Brain microvascular endothelial cell (primary cell): ENCODE measurements at regions not wholly inside any gene's neighbourhood (a gene's known extent, or its start where the extent isn't known, plus 50 kb on each side); places are given as distances from the start of the nearest gene placed in this dataset.
A peak's percentile ranks its signal among the peaks of the same experiment; 100 is the strongest.

Experiments
- DNase-seq: peaks from one replicate; pipeline ENCODE4 v3.0.0-alpha.2; 2020
- H3K27ac ChIP-seq: fragments of 250-450 bp; sonication (Bioruptor Pico); 2 replicates; pipeline ENCODE4 v1.5.1; 2020; ENCODE audit warnings: mild to moderate bottlenecking, moderate library complexity
- H3K27me3 ChIP-seq: fragments of 250-450 bp; sonication (Bioruptor Pico); replicated peaks from 2 replicates; pipeline ENCODE4 v1.5.1; 2020; ENCODE audit warnings: mild to moderate bottlenecking
- H3K36me3 ChIP-seq: fragments of 250-450 bp; sonication (Bioruptor Pico); replicated peaks from 2 replicates; pipeline ENCODE4 v1.5.1; 2020; ENCODE audit warnings: mild to moderate bottlenecking
- H3K4me3 ChIP-seq: 2 replicates; pipeline ENCODE4 v1.5.1; 2011; ENCODE audit warnings: low read depth, mild to moderate bottlenecking, control low read depth, low read length, moderate library complexity
- CTCF ChIP-seq: IDR thresholded peaks from 2 replicates; pipeline ENCODE4 v1.5.1; 2011; ENCODE audit warnings: low read depth, mild to moderate bottlenecking, moderate library complexity, low read length, control low read depth, inconsistent platforms; ENCODE audit errors: missing control alignments
- in situ Hi-C: cut with HindIII; loops from 2 replicates; pipeline ENCODE4 v1.10.0; 2017; ENCODE audit warnings: low sequenced_read_pairs, low pct_ligation_motif_present

GRCh38 chr14:30225176-30225575 lies 297.5 kb upstream of the PRKD1 start:
- peak; percentile 8 for DNase-seq
- no peak for TF ChIP-seq CTCF
- Histone ChIP-seq H3K27me3 (no peaks in the 10 kb centered on the region), H3K4me3 (no peak overlapping the region), H3K27ac (no peak overlapping the region), H3K36me3 (no peaks in the 10 kb centered on the region)
- in situ Hi-C loops, result no loop called here

GRCh38 chr14:30227436-30227835 lies 299.8 kb upstream of the PRKD1 start:
- no peaks in the 10 kb centered on the region for H3K36me3 ChIP-seq
- no peak overlapping the region for H3K27ac ChIP-seq
- in situ Hi-C loops, result no loop called here
- TF ChIP-seq CTCF, result no peak
- no peak for DNase-seq
- H3K27me3 ChIP-seq, result no peaks in the 10 kb centered on the region
- no peak overlapping the region for H3K4me3 ChIP-seq

- H3K27ac ChIP-seq, result no peak overlapping the region
- DNase-seq, result peak; percentile 28
- TF ChIP-seq CTCF, result no peak
- no peak overlapping the region for H3K4me3 ChIP-seq
- H3K36me3 ChIP-seq, result no peaks in the 10 kb centered on the region
- in situ Hi-C loops, result no loop called here
- H3K27me3 ChIP-seq, result no peaks in the 10 kb centered on the region
Observed at GRCh38 chr14:30227876-30228275, 300.2 kb upstream of the PRKD1 start.

GRCh38 chr14:30230719-30231118 lies 303.1 kb upstream of the PRKD1 start:
- Histone ChIP-seq H3K36me3 (no peaks in the 10 kb centered on the region), H3K27ac (no peak overlapping the region), H3K27me3 (no peaks in the 10 kb centered on the region), H3K4me3 (no peak overlapping the region)
- no peak for TF ChIP-seq CTCF
- in situ Hi-C loops, result no loop called here
- no peak for DNase-seq

GRCh38 chr14:30234966-30235365 lies 307.3 kb upstream of the PRKD1 start:
- DNase-seq, result no peak
- Histone ChIP-seq H3K27me3 (no peaks in the 10 kb centered on the region), H3K36me3 (no peaks in the 10 kb centered on the region), H3K27ac (no peak overlapping the region), H3K4me3 (no peak overlapping the region)
- in situ Hi-C loops, result no loop called here
- TF ChIP-seq CTCF, result no peak

- no peak for TF ChIP-seq CTCF
- Histone ChIP-seq H3K27ac (no peak overlapping the region), H3K4me3 (no peak overlapping the region), H3K27me3 (no peaks in the 10 kb centered on the region), H3K36me3 (no peaks in the 10 kb centered on the region)
- no peak for DNase-seq
- in situ Hi-C loops, result no loop called here
Observed at GRCh38 chr14:30235485-30235884, 307.8 kb upstream of the PRKD1 start.
